HG03064 (cell line): ENCODE measurements at regions not wholly inside any gene's neighbourhood (a gene's known extent, or its start where the extent isn't known, plus 50 kb on each side); places are given as distances from the start of the nearest gene placed in this dataset.

Experiments used
- ATAC-seq: cut with Tn5 transposase; IDR thresholded peaks from one replicate; pipeline ENCODE4 v1.9.1; 2021; ENCODE audit warnings: low read depth; ENCODE audit not compliant: unreplicated experiment

- no peak for ATAC-seq
Observed at GRCh38 chr2:56099963-56100362, 83.8 kb upstream of the CCDC85A start.

- ATAC-seq: no peak
Observed at GRCh38 chr2:56100791-56101312, 82.9 kb upstream of the CCDC85A start.

- ATAC-seq: no peak
Observed at GRCh38 chr2:56102098-56102497, 81.7 kb upstream of the CCDC85A start.

- ATAC-seq: no peak
Observed at GRCh38 chr2:56102866-56103265, 80.9 kb upstream of the CCDC85A start.

GRCh38 chr2:56104962-56105361 lies 78.8 kb upstream of the CCDC85A start:
- ATAC-seq: no peak

DNA sequence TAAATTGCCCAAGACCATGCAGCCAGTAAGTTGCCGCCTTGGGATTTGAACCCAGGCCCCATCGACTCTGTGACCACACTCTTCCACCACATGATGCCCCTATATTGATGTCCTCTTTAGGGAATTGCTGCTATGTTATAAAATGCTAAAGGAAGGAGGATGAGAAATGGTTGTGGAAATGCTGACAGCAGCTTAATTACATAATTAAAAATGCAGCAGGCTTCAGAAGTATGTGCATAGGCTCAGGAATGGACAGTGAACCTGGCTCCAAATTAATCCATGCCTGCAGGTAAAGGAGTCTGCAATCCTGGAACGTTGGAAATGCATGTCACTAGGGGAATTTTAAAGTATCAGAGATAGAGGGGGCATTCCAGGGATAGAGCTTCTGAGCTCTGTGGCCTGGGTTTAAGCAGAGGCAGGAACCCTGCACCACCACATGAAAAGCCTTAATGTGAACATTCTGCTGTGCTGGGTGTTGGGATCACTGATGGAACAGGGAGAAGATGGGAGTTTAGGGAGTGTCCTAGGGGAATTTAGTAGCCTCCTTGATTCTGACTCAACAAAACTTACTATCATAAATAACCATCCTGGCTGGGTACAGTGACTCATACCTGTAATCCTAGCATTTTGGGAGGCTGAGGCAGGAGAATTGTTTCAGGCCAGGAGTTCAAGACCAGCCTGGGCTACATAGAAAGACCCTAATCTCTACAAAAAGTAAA lies 76.1 kb upstream of the CCDC85A start:
- no peak for ATAC-seq

- no peak for ATAC-seq
Observed at GRCh38 chr2:56108806-56109205, 75.0 kb upstream of the CCDC85A start.

DNA sequence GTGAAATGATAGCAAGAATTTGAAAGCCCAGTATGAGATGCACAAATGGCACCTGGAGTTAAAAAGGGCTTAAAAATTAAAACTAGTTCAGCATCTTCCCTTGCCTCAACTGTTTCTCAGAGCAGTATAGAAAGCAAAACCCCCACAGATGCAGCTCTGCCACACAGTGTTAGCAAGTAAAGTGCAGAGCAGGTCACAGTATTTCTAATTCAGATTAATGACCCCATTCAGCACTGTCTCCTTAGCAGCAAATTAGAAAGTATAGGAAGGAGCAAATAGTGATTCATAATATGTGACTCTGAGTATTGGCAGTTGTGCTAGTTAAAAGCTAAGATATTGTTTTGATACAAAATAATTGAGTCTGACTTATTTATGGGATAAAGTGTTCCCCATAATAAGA lies 73.8 kb upstream of the CCDC85A start:
- ATAC-seq: no peak

DNA sequence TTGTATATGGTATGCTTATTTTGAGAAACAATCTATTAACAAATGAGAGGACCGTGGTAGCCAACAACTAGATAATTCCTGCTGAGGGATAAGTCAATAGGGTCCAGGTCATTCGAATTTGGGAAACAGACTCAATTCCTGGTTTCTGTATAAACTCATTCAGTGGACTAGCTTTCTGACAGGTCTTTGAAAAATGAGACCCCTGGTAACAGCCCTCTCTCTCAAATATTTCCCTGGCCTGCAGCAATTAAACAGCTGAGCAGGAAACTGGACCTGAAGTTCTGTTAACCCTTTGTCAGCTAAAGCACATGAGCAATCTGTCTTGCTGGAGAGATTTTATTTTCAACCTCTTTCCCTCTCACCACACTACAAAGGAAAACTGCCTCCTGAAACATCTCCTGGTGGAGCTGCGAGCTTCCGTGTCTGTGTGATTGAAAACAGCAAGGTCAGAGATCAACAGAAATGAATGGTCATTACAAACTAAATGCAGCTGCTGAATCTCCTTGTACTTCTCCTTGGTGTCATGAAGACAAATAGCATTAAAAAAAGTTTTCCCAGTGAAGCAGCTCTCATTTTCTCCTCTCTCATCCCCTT lies 70.3 kb upstream of the CCDC85A start:
- ATAC-seq: no peak

DNA sequence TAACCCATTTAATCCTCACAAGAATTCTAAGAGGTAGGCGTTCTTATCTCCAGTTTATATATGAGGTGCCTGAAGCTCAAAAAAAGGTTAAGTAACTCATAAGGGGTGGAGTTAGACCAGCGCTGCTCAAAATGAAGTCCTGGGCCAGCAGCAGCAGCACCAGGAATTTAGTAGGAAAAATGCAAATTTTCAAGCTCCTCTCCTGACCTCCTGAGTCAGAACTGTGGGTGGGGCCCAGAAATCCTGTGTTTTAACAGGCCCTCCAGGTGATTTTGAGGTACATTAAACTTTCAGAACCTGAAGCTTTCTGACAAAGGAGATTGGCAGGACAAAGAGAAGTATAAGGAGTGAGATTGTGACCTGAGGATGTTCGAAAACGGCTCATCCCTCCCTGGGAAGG lies 66.0 kb upstream of the CCDC85A start:
- no peak for ATAC-seq

GRCh38 chr2:56118474-56118873 lies 65.3 kb upstream of the CCDC85A start:
- ATAC-seq: no peak

GRCh38 chr2:56121995-56122394 lies 61.8 kb upstream of the CCDC85A start:
- no peak for ATAC-seq

- no peak for ATAC-seq
Observed at GRCh38 chr2:56123538-56123937, 60.3 kb upstream of the CCDC85A start.

GRCh38 chr2:56127010-56127409 lies 56.8 kb upstream of the CCDC85A start:
- ATAC-seq: no peak

DNA sequence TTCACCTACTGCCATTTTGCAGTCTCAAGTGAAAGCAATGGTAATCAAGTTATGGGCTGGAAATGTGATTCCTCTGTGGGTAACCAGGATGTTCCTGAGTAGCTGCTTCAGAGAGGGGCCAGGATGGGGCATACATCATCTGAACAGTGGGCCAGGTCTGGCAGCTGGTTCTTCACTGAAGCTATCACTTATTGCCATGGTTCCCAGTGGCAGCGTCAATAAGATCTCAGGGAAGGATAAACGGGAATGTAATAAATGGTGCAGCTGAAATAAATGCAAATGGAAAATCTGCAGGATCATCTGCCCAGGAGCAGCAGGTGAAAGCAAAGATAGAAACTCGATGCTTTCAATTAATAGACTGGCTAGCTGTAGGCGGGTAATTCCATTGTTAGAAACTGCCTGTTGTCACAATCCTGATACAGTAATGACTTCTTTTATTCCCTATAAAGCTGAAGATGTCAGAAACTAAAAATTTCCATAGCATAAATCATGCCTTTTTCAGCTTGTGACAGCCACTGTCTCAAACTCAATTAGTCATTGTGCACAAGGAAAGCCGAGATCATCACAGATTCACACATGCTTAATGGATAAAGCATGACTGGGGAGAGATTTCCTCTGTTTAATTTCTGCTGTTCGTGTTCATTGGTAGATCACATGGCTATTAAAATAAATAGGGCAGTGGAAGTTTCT lies 56.2 kb upstream of the CCDC85A start:
- no peak for ATAC-seq

GRCh38 chr2:56128235-56128634 lies 55.6 kb upstream of the CCDC85A start:
- no peak for ATAC-seq

- ATAC-seq: no peak
Observed at GRCh38 chr2:56130463-56131070, 53.2 kb upstream of the CCDC85A start.

- no peak for ATAC-seq
Observed at GRCh38 chr2:56132138-56132537, 51.7 kb upstream of the CCDC85A start.

GRCh38 chr2:56133441-56133840 lies 50.3 kb upstream of the CCDC85A start:
- ATAC-seq: no peak

- no peak for ATAC-seq
Observed at GRCh38 chr2:56133931-56134629, 49.7 kb upstream of the CCDC85A start.
